NB4 (cell line): ENCODE measurements at regions not wholly inside any gene's neighbourhood (a gene's known extent, or its start where the extent isn't known, plus 50 kb on each side); places are given as distances from the start of the nearest gene placed in this dataset.

Experiments
- DNase-seq: peaks from one replicate; pipeline ENCODE4 v3.0.0; 2010; ENCODE audit warnings: low read depth
- H3K4me3 ChIP-seq: one replicate; pipeline ENCODE4 v1.5.1; 2011; ENCODE audit warnings: mild to moderate bottlenecking, low read depth, low read length, moderate library complexity
- CTCF ChIP-seq: IDR thresholded peaks from one replicate; pipeline ENCODE4 v1.5.1; 2012; ENCODE audit warnings: low read depth, low read length
- MAX ChIP-seq: IDR thresholded peaks from 2 replicates; pipeline ENCODE4 v1.6.1; 2011; ENCODE audit warnings: low read depth, low read length
- MYC ChIP-seq: IDR thresholded peaks from 2 replicates; pipeline ENCODE4 v1.6.1; 2011; ENCODE audit warnings: low read depth, low read length
- POLR2A ChIP-seq: IDR thresholded peaks from 2 replicates; pipeline ENCODE4 v1.6.1; 2011; ENCODE audit warnings: mild to moderate bottlenecking; ENCODE audit not compliant: insufficient read length; ENCODE audit errors: extremely low read depth

- no peak for TF ChIP-seq POLR2A
- no peak for TF ChIP-seq CTCF
- no peak for TF ChIP-seq MYC
- TF ChIP-seq MAX = no peak
- no peak for DNase-seq
Measured at GRCh38 chr15:93703092-93703739, 528.1 kb upstream of the MCTP2 start.

GRCh38 chr15:93700051-93700450, 531.3 kb upstream of the MCTP2 start:
- DNase-seq = no peak
- no peak overlapping the region for H3K4me3 ChIP-seq
- TF ChIP-seq MYC = no peak
- TF ChIP-seq CTCF = no peak
- no peak for TF ChIP-seq POLR2A
- no peak for TF ChIP-seq MAX

More at GRCh38 chr15:93703092-93703739, 528.1 kb upstream of the MCTP2 start:
- no peak overlapping the region for H3K4me3 ChIP-seq

- no peak overlapping the region for H3K4me3 ChIP-seq
- DNase-seq = no peak
- TF ChIP-seq CTCF (no peak), MAX (no peak), MYC (no peak), POLR2A (no peak)
Measured at GRCh38 chr15:93694033-93694432, 537.3 kb upstream of the MCTP2 start.

DNA sequence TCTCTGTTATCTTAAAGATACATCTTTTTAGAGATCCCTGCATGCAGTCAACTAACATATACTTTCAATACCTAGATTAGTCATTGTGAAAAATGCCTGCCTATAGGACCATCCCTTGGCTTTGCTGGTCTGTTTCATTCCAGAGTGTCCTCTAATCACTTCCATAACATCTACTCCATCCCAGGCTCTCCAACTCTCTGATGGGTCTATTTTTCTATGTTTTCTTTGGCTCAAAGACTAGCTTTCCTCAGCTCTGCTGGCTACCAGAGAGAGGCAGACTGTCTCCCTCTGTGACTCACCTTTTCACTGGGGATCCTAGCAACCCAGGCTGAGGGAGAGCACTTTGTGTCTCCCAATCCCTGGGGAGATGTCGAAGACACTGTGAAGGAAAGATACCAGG, 547.7 kb upstream of the MCTP2 start:
- DNase-seq = no peak
- no peak overlapping the region for H3K4me3 ChIP-seq
- TF ChIP-seq MYC = no peak
- no peak for TF ChIP-seq MAX
- no peak for TF ChIP-seq POLR2A
- TF ChIP-seq CTCF = no peak

- H3K4me3 ChIP-seq = no peak overlapping the region
- TF ChIP-seq CTCF (no peak), MAX (no peak), POLR2A (no peak), MYC (no peak)
- no peak for DNase-seq
Measured at GRCh38 chr15:93671387-93671943, 559.9 kb upstream of the MCTP2 start.
